ENCODE measurements at regions not wholly inside any gene's neighbourhood (a gene's known extent, or its start where the extent isn't known, plus 50 kb on each side); places are given as distances from the start of the nearest gene placed in this dataset.
"Not testable (repeated sequence)": the region's sequence is repeated elsewhere in the genome, so short reads cannot be mapped to it uniquely, and the experiment has no call there.

DNA sequence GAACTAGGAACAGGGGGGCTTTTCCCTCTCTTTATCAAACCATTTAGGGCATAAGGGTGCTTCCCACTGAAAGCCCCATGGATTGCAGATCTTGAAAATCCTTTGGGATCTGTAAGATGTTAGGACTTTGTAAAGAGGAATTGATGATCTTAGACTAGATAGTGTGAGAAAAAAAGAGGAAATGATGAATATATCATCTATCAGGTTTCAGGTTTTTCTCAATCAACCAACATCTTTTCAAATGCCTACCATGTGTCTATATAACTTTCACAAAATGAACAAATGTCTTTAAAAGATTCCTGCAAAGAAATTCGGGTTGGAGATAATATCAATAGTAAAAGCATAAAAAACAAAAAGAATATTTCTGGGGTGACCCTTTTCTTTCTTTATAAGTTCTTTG, 50.1 kb downstream of the KCNC4 start:
- no peak for DNase-seq (ENCODE audit: low read depth)

DNA sequence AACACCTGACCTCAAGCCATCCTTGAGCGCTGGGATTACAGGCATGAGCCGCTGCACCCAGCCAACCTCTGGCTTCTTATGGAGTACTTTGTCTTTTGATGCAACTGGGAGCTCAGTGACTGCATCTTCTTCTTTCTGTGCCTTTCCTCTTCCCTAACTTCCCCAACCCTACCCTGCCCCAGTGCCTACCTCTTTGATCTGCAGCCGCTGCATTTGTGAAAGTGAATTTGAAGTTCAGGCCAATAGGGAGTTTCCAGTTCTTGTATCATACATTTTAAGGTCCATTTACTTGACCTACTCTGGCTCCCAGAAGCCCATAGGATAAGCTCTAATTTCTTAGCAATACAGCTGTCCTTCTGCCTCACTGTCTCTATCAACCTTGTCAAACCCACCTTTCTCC, 52.2 kb downstream of the KCNC4 start:
- DNase-seq (ENCODE audit: low read depth): no peak

DNA sequence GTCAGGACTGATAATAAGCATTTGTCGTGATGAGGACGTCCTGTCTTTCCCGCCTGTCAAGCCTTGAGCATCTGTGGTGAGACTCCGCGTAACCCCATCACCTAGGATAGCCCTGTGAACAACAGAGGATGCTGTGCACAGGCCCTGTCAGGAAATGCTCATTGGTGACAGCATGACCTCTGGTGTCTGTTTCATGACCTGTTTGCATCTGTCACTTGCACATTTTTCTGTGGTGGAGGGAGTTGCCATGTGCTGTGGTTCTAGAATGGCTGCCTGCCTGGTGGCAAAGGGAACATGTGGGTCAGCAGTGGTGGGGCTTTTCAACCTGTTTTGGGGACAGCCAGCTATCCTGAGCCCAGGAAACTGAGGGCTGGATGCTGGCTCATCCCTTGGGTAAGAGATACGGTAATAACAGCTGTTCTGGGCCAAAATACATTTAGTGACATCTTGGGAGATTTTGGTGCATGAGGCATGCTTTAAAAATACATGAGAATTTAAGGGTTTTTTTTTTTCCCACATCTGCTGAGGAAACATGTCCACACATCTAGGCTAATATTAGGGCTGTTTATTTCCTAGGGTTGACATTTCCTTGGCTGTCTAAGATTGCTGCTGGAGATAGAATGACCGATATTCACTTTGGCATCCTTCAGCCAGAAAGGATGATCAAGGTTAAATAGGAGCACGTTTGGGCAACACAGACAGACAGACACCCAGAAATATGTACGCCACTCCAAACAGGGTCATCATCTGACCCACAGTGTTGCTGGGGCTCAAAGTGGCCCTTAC, 52.9 kb downstream of the KCNC4 start:
- no peak for DNase-seq (ENCODE audit: low read depth)

DNA sequence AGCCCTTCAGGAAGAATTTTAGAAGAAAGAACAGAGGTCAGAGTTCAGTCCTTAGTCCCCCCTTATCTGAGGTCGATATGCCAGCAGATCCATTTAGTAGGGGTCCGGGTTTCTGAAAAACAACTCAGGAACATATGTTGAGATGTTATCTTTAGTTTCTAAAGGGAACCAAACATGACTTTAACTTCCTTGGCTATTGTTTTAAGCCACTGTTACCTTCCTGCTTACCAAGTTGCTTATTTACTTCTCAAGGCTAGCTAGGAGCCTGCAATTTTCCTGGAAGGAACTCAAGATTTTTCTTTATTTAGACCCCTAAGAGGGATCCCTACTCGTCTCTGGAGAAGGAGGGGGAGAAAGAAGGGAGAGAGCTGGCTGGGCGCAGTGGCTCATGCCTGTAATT, 54.3 kb downstream of the KCNC4 start:
- no peak for DNase-seq (ENCODE audit: low read depth)

DNA sequence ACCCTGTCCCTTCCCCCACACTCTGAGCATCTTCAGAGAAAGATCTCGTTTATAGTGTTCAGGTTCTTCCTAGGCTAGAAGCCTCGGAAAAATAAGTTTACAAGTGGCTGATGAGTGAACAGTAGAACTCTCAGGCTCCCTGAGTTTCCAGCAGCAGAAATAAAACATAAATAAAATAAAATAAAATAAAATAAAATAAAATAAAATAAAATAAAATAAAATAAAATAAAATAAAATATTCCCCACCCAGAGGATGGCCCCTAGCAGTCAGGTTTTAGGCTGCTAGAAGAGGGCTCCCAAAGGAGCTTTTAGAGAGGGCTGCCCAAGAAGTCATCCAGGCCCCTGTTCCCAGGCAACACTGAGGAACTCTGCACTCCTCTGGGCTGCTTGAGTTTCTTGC, 55.1 kb downstream of the KCNC4 start:
- DNase-seq (ENCODE audit: low read depth): no peak

DNA sequence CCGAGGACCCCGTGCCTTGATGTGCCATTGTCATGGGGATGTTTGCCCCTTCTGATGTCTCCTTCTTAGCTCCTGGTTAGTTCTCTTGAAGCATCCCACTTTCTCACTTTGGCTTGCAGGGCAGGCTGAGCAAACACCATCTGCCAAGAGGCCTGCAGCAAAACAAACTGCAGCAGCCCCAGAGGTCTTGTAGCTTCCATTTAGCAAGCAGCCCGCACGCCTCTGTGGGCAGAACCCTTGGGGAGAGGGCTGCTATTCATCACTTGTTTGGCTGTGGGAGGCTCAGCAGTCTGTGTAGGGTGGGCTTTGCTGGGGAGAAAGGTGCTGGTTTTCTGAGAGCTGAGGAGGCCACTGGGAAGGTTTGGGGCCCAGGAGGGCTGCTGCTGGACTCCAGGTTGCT, 56.7 kb downstream of the KCNC4 start:
- DNase-seq (ENCODE audit: low read depth): no peak

DNA sequence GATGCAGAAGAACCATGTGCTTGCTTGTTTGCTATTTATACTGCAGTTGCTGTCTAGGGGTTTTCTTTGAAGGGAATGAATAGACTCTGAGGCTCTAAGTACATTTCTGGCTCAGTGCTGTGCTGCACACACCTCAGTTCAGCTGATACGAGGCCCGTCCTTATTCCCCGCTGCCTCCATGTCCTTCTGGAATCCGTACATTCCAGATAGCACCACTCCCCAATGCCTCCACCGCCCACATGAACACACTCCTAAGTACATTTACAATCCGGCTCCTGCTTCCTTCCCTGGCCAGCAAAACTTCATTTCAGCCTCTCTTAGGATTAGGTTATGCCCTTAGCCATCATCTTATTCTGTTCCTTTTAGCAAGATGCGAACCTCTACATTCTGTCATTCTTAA, 57.1 kb downstream of the KCNC4 start:
- no peak for DNase-seq (ENCODE audit: low read depth)

DNA sequence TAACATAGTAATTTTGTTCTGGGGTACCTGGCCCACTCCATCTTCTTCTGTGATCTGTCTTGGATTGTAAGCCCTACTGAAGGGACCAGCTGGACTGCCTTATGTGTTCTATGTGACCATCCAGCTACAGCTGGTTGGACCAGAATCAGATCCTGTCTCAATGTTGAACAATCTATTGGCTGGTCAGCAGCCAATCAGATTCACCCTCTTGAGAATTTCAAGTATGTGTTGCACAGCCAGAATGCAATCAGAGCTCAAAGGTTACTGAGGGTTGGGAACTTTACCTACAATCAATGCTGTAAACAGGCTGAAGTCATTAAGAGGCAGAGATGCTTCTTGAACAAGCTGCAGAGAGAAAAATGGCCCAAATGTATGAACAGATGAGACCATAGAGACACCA, 61.9 kb downstream of the KCNC4 start:
- DNase-seq (ENCODE audit: low read depth): no peak

DNA sequence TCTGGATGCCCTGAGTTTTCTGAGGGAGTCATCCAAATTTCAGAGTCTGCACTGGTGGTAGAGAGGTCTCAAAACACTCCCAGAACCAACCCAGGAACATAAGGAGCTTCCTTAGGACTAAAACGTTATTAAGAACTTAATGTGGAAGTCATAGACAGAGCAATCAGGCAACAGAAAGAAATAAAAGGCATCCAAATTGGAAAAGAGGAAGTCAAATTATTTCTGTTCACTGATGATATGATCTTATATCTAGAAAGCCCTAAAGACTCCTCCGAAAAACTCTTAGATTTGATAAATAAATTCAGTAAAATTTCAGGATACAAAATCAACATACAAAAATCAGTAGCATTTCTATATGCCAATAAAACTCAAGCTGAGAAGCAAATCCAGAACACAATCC, 63.7 kb downstream of the KCNC4 start:
- DNase-seq (ENCODE audit: low read depth): not testable (repeated sequence)

DNA sequence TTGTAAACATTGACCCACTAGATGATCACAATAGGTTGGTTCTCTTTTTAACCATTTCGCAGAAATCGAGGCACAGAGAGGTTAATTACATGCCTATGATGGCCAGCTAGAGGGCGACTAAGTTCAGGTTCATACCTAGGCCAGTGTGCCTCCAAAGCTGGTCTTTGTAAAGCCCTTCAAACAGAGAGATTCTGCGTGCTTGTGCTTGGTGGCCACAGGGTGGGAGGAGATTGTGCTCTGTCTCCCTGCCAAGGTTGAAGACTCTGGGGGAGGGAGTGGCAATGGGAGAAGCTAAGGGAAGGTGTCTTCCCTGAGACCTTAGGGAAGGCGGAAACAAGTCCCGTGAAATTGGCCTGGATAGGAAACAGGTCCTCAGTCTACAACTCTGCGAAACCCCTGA, 59.1 kb upstream of the RBM15 start:
- DNase-seq (ENCODE audit: low read depth): no peak

DNA sequence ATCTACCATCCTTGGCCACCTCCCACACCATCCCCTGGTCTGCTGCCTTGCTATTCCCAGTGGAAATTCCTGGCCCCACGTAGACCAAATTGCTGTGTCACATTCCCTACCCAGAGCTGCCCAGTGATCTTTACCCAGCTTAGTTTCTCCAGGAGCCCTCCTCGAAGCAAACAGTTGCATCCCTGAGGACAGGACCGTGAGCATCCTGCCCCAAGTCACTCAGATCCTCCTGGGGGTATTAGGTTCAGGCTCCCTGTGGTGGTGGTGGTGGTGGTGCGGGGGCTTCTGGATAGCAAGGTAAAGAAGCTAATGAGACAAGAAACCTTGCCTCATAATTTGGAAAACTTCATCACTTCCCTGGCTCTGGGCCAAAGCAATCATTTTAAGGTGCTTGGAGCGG, 58.4 kb upstream of the RBM15 start:
- no peak for DNase-seq (ENCODE audit: low read depth)

DNA sequence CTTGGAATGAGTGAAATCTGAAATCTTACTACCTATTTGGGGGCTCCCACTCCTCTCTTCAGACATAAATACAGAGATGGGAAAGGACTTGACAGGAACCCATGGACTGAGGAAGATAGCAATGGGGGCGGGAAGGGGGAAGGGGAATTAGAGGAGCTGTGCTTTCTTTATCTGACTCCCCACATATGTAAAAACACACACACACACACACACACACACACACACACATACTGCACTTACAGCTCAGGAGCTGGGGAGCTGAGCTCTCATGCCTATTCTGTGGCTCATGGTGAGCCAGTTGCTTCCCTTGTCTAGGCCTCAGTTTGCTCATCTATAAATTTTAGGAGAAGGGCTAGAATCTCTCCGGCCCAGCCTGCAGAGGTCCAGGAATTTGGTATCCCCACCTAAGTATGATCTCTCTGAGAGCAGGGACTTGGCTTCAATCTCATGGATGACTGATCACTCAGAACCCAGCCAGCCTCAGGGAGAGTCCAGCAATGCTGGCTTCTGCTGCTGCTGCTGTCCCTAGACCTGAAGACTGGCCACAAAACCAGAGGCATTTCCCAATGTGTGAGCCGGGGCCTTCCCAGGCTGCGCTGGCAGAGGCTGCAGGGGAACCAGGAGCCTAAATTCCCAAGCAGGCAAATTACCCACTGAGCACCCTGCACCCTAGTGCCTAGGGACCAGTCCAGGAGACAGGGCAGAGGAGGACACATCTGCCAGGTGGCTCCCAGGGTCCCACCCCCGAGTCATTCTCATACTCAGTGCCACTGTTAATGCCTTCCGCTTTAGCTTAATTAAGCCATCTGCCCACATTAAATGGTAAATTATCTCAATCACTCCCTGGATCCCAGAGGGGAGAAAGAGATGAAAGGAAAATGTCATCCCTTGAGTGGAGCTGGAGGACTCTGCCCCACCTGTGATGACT, 57.5 kb upstream of the RBM15 start:
- no peak for DNase-seq (ENCODE audit: low read depth)

DNA sequence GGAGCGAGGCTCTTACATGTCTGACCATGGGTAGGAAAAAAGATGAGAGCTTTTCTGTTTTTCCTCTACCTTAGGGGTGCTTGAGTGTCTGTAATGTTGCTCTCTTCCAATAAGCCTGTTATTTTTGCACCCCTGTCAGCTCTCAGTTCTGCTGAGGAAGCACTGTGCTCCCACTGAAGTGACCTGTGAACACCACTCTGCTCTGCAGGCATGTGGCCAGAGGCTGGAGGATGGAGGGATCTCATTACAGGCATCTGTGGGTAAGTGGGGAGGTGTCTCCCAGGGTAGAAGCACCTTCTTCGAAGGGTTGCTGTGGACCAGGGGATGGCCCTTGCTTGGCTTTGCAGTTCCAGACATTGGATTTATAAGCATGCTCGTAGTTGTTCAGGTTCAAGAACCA, 56.8 kb upstream of the RBM15 start:
- DNase-seq (ENCODE audit: low read depth): no peak

DNA sequence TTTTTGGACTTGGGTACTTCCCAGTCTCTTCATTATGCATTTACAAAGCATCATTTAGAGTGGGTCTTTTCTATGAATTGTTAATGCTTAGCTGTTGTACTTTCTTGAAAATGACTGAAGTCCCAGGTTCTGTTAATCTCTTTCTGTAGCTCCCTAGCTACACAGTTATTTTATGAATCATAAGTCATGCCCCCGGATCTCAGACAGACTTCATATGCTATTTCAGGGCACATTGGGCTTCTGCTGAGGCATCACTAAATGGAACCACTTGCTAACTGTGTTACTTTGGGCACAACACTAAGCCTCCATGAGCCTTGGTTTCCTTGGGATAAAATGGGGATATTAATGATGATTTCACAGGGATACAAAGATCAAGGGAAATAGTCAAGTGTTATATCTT, 55.5 kb upstream of the RBM15 start:
- peak; percentile 43 for DNase-seq (ENCODE audit: low read depth)

DNA sequence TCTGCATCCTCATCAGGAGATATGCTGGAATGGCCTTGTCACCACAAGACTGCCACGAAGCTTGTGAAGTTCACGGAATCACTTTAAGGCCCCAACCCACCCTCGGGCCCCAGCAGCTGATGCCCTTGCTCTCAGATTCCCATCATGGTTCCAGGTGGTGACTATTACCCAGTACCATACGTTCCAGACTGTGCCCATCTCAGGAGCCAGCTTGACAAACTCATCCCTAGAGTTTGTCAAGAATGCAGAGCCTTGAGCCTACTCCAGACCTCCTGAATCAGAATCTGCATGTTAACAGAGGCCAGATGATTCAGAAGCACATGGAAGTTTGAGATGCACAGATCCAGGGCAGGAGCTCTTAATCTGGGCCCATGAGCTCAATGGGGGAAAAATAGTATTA, 53.9 kb upstream of the RBM15 start:
- DNase-seq (ENCODE audit: low read depth): no peak

DNA sequence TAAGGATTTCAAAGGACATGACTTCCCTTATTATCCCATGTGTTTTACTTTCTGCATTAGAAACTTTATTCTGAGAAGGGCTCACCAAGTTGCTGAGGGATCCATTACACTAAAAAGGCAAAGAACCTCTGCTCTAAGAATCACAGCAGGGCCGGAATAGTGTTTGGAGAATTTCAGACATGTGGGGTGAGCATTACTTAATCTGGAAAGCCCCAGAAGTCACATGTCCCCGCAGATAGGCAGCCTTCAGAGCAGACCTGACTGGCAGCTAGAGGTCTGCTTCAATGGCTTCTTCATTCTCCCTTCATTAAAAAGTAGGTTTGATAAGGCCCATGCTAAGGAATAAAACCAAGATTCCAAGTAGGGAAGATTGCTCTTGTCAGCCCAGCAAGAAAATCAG, 52.6 kb upstream of the RBM15 start:
- no peak for DNase-seq (ENCODE audit: low read depth)

DNA sequence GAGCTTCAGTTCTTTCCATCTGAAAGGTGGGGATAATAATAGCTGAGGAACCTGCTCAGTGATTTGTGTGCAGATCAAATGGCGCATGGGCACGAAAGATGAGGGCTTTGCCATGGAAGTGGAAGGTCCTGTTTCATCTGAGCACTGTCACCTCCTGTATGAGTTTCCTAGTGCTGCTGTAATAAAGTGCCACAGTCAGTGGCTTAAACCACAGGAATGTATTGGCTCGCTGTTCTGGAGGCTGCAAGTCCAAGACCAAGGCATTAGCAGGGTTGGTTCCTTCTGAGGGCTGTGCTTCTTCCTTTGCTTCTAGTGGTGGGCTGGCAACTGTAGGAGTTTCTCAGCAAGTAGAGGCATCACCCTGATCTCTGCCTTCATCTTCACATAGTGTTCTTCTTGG, 51.1 kb upstream of the RBM15 start:
- no peak for DNase-seq (ENCODE audit: low read depth)

Measured in LHCN-M2 (cell line).